Tibial nerve (tissue), 4 donors: ENCODE measurements at regions not wholly inside any gene's neighbourhood (a gene's known extent, or its start where the extent isn't known, plus 50 kb on each side); places are given as distances from the start of the nearest gene placed in this dataset.

Experiments used
- EP300 ChIP-seq, 2 donors: sonication (generic); formaldehyde crosslinking; IDR thresholded peaks; one replicate each; pipeline ENCODE4 v1.6.1; 2017; ENCODE audit warnings: antibody characterized with exemption in 2 of 2, mild to moderate bottlenecking in 1 of 2
- POLR2A ChIP-seq, 2 donors: fragments of 450-650 bp; IDR thresholded peaks; one replicate each; pipeline ENCODE4 v1.6.1; 2017; ENCODE audit warnings: antibody characterized with exemption in 2 of 2, mild to moderate bottlenecking in 2 of 2, moderate library complexity in 2 of 2
- TF ChIP-seq, protein P1 (sequence below), 5 experiments: fragments of 200-600 bp in 3 of 5; fragments of 450-650 bp in 2 of 5; sonication (generic) in 3 of 5; IDR thresholded peaks; one replicate each; pipeline ENCODE4 v1.5.1; 2016 to 2019; ENCODE audit warnings: antibody characterized with exemption in 5 of 5, mild to moderate bottlenecking in 3 of 5, moderate library complexity in 2 of 5

DNA sequence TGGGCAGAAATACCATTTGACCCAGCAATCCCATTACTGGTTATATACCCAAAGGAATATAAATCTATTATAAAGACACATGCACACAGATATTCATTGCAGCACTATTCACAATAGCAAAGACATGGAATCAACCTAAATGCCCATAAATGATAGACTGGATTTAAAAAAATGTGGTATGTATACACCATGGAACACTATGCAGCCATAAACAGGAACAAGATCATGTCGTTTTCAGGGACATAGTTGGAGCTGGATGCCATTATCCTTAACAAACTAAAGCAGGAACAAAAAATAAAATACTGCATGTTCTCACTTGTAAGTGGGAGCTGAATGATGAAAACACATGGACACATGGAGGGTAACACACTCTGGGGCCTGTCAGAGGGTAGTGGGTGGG lies 335.6 kb downstream of the BTG1 start:
- TF ChIP-seq, protein P1, sequence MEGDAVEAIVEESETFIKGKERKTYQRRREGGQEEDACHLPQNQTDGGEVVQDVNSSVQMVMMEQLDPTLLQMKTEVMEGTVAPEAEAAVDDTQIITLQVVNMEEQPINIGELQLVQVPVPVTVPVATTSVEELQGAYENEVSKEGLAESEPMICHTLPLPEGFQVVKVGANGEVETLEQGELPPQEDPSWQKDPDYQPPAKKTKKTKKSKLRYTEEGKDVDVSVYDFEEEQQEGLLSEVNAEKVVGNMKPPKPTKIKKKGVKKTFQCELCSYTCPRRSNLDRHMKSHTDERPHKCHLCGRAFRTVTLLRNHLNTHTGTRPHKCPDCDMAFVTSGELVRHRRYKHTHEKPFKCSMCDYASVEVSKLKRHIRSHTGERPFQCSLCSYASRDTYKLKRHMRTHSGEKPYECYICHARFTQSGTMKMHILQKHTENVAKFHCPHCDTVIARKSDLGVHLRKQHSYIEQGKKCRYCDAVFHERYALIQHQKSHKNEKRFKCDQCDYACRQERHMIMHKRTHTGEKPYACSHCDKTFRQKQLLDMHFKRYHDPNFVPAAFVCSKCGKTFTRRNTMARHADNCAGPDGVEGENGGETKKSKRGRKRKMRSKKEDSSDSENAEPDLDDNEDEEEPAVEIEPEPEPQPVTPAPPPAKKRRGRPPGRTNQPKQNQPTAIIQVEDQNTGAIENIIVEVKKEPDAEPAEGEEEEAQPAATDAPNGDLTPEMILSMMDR (IDR thresholded peaks at IDR 0.05), result no peak
- TF ChIP-seq EP300 (IDR thresholded peaks at IDR 0.05), result no peak
- no peak for TF ChIP-seq POLR2A (IDR thresholded peaks at IDR 0.05)
